NCI-H774 (cell line): ENCODE measurements at regions not wholly inside any gene's neighbourhood (a gene's known extent, or its start where the extent isn't known, plus 50 kb on each side); places are given as distances from the start of the nearest gene placed in this dataset.
A peak's percentile ranks its signal among the peaks of the same experiment; 100 is the strongest.

Experiments used
- DNase-seq: peaks from one replicate; lab custom pipeline; 2025; lab: John Stamatoyannopoulos, UW

DNA sequence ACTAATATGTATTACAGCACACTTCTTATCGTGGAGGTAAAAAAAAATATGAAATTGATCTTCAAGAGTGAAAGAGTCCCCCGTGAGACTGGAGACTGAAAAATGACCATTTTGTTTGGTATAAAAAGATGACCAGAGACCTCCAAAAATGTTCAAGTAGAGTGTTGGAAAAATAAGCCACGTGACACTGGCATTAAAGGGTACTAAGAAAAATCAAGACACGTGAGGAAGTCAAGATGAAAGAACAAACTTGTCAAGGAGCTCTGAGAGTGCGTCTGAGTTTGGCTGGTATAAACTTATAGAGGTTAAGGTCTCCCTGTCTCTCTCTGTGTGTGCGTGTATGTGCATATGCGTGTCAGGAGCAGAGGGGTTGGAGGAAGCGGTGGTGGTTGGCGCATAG is 362.7 kb upstream of the COBL start:
- DNase-seq: no peak

DNA sequence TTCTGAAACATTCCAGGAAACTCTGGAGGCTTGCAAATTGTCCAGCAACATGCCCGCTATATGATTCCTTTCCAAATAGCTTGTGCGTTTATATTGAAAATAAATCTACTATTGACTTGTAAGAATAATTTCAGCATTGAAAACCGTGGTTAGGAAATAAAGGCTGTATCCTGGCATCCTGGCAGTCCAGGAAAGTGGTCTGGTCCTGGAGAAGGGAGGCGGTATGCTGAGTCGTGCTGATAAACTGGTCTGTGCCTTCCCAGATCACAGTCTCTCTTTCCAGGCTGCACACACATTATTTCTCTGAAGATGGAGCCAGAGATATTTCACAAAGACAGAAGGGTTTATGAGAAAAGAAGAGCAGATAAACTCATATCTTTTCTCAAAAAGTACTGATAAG is 350.1 kb upstream of the COBL start:
- no peak for DNase-seq

DNA sequence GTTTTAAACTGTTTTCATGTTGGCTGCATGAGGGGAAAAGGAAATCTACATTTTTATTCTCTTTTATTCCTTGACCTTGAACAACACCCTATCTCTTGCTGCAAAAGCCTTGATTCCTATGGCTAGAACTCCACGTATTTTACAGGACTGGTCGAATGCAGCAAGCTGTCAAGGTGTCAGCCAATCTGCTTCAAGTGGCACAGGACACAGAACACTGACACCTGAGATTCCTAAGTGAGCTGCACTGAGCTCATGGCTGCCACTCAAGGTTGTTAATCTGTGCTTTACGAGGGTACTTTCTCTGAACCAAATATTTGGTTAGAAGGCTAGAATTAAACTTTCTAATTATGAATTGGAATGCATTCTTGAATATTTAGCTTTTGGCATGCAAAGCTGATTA is 349.7 kb upstream of the COBL start:
- no peak for DNase-seq

DNA sequence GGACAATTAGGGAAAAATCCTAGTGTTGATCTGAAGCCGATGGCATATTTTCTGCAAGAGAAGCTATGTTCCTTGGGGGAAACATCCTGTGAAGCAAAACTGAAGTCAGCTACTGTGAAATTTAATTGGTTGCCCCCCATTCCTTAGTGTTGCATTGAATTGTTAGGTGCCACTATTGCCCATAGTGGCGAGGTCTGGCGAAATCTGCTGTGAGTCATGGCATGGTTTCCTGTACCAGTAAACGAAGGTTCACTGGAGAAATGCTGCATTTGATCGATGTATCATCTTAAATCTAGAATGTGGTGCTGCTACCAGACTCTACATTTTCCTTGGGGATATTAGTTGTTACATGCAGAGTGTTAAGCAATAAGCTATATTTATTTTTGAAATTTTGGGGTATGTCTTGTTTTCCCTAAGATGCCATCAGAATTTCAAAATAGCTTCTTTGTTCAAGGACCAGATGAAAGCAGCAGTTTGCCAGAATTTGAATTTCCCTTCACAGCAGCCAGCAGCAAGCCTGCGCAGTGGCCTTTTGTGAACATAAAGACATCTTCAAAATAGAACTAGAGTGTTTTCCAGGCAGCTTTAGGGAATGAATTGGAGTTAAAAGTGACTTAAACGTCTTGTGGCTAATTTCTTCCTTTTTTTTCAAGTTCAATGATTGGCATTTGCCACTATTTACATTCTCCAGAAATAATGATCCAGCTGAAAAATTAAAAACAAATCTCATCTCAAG is 348.6 kb upstream of the COBL start:
- no peak for DNase-seq

DNA sequence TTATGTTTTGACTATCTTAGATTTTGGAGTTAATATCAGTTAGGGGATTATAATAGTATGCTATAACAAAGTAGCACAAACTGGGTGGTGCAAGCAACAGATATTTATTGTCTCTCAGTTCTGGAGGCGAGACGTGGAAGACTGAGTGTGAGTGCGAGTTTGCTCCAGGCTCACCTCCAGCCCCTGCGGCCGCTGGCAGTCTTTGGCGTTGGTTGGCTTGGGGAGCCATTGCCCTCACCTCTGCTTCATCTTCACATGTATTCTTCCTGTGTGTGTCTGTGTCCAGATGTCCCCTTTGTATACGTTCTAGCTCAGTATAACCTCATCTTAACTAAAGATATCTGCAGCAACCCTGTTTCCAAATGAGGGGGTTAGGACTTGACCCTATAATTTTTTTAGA is 343.9 kb upstream of the COBL start:
- no peak for DNase-seq

DNA sequence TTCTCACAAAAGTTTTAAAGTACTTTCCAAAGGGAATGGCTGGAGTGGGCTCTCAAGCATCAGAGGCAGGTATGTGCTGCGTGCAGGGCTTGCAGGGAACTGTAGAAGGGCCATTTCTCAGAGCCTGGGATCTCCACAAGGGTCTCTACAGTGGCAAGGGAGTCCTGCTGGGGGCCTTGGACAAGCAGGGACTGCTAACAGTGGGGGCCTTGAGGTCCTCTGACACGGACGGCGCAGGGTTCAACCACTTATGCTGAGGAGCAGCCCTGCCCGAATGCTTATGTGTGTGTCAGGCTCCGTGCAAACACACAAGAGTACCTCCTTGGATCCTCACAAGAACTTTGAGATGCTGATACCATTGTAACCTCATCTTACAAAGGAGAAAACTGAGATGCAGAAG is 342.1 kb upstream of the COBL start:
- no peak for DNase-seq

DNA sequence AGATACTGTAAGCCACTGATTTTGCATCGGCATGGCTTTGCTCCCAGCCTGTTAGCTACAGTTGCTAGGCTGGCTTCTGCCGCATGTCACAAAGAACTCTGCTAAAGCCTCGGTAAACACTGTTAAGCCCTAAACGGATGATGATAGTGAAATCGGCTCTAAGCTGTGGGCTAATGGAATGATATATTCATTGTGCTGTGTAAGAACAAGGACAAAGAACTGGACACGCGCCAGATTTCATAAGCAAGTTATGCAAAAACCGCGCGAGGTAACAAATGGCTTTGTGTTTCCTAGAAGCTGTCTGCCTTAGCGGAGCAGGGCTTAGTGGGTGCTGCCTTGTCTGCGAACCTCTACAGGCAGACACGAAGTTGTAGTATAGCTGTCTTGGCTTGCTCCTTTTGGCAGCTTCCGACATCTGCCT is 331.3 kb upstream of the COBL start:
- DNase-seq: peak; percentile 21

DNA sequence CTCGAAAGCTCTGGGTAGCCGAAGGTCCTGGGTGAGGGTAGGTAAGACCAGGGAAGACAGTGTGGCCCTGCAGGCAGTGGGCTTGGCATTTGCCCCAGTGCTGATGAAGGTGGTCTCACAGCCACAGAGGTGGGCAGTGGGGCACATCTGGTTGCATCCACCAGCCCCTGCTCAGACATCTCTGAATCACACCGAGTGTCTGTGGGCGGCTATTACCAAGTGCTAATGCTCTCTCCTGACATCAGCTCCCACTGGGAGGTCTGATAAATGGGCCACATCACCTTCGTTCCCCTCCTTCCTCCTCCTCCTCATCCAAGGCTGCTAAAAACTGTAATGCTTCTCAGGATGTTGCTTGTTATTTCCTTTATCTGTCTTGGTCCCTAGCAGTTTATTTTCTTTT is 330.9 kb upstream of the COBL start:
- DNase-seq: no peak

DNA sequence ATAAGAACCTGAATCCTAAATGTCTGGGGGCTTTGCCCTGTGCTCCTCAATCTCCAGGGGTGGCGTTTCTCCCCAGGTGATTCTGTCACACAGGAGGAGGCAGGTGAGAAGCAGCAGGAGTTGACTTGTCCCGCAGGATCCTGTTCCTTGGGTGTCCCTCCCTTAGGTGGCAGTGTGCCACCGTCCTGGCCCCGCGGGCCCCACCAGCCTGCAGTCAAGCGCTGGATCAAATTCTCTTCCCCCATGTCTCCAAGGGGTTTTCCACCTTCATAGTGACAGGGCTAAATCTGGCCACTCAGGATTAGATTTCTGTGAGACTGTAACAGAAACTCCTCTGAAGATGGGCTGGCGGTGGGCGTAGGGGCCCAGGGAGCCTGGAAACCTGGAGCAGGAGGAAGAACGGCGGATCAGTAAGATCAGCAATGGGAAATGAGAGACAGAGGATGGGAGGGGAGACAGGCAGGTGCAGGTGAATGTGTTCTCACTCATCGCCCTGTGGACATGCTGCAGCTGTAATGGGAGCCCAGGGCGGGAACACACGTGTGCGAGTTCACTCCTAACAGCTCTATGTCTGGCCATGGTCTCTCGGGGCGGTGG is 329.2 kb upstream of the COBL start:
- DNase-seq: no peak

DNA sequence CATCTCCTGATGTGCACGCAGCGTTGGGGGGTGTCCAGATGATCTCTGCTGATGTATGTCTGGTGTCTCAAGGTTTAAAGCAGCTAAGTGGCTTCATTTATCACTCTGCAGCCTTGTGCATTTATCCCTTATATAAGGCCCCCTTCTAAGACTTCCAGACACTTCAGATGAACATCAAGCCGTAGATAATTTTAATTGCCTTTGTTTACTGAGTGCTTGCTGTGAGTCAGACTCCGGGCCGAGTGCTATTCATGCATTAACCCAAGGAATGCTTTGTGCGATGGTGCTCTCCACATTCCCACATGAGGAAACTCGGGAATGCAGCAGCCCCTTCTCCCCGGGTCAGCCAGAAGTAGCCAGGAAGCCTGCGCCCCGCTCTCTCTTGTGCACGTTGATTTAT is 328.6 kb upstream of the COBL start:
- no peak for DNase-seq

DNA sequence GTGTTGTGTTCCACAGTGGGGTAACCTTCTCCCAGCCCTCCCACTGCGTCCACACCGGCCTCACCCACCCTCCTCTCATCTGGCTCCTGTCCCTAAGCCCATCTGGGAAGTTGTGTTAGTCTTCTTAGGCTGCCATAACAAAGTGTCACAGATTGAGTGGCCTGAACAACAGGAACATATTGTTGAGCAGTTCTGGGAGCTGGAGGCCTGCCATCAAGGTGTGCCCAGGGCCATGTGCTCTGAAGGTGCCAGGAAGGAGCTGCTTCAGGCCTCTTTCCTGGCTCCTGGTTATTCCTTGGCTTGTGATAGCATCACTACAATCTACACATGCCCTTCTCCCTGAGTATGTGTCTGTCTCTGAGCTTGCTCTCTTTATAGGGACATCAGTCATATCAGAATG is 327.6 kb upstream of the COBL start:
- DNase-seq: no peak

DNA sequence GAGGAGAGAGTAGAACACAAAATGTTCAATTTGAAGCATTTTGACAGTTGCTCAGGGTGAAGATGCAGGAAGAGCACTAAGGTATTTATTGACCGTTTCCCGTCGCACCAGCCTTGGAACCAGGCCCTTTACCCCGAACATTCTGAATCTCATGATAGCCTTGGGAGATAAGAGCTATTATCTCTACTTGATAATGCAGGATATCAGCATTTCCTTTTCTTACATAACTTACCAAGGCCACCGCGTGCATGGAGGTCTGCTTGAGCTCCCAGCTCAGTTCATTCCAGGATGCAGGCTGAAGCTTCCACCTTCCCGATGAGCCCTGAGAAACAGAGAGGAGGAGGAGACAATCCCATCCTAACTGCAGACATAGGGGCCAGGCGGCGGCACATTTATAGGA is 324.2 kb upstream of the COBL start:
- no peak for DNase-seq

DNA sequence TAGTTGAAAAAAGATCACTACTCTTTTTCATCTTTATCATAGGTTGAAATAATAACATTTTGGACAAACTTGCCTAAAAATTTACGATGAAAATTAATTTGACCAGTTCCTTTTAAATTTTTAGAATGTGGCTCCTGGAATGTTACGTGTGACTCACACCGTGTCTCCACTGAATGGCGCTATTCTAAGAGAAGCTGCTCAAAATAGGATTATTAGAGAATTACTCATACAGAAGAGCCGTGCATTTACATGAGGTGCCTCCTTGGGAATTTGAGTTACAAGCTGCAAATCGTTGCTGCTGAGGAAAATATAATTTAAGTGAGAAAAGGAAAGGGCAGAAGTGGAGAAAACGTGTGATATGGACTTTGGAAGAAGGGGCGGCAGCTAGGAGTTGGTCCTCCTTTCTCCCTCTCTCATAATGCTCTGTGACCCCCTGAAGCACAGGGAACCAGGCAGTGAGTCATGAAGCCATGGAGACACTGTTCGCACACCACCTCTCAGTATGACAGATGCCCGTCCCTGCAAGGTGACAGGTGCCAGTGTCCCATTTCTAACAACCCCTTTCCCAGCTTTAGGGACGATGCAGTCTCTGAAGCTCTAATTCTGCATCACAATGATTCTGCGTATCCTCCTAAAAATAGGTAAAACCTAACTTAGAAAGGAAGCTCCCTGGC is 323.2 kb upstream of the COBL start:
- DNase-seq: no peak

DNA sequence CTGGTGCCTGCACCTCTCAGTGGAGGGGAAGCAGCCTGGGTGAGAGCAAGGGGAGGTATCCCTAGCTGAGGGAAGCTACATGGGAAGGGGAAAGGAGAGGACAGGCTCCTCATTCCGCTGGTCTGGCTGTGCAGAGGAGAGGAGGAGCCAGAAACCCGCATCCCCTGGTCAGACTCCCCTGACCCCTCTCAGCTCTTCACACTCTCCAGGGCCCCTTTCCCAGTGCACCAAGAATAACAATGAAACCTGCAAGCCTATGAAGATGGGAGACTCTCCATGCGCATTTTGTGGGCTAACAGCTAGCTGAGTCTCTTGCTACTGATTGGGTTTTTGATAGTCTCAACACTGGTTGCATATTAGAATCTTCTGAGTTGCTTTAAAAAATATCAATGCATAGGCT is 319.9 kb upstream of the COBL start:
- no peak for DNase-seq

DNA sequence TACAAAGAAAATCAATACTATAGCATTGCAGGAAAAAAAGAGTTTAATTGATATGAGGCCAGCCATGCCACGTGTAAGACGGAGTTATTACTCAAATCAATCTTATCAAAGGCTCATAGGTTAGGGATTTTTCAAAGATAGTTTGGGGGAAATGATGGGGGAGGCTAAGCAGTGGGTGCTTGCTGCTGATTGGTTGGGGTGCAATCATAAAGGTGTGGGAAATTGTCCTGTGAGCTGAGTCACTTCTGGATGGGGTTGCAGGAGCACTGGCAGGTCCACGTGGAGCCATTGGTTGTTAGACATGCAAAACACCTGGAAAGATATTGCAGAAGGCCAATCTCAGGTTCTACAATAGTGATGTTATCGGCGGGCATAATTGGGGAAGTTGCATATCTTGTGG is 319.2 kb upstream of the COBL start:
- DNase-seq: no peak

DNA sequence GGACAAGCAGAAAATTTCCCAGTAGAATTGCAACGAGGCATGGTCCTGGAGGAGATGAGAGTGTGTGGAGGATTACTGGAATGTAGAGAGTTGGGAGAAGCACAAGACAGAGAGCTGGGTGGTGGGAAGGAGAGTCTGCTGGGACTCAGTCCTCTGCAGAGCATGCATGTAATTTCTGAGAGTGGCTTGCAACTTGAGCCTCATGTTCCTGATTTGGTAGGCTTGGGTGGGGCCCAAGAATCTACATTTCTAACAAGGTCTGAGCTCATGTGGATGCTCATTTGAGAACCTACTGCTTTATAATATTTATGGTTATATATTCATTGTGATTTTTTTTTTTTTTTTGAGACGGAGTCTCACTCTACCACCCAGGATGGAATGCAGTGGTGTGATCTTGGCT is 317.9 kb upstream of the COBL start:
- DNase-seq: no peak

DNA sequence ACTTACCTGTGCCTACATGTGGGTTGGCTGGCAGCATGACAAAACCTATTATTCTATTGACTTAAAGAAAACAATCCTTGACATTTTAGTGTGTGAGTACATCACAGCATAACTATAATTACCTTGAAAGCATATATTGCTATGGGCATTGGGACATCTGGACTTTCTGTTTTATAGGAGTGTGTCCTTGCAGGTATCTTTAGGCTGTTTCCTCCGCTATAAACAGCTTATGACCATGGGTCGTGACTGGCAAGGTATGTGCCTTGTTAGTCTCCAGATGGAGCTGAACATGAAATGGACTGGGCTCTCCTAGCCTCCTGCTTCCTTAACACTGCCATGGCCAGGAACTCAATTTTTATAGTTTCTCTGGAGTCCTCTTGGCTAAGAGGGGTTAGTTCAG is 317.4 kb upstream of the COBL start:
- no peak for DNase-seq

DNA sequence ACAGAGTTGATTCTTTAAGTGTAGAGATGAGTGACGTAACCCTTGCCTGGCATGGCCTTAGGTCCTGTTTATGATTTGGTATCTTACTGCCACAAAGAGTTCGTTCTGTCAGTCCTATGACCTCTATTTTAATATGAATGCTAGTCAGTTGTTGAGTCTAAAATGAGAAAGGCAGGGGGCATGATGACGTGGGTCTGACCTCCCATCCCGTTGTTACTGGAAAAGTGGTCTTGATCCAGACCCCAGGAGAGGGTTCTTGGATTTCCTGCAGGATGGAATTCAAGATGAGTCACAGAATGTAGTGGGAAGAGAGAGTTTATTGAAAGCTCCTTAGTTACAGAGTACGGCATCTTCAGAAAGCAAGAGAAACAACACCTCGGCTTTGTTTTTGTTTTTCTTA is 317.0 kb upstream of the COBL start:
- no peak for DNase-seq

DNA sequence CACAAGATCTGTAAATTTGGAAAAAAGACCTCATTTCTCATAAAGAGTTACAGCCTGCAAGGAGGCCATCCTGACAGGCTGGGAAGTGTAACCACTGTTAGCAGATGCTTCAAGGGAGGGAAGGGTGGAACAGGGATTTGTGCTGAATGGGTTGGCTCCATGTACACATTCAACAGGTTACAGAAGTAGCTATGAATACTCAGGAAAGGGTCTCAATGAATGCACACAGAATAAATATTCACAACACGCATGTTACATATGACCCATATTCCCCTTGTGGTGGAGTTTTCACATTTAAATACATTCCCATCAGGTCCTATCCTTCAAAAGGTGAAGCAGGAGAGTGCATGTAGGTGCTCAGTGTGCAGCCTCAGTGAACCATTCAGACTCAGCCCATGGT is 316.4 kb upstream of the COBL start:
- no peak for DNase-seq

DNA sequence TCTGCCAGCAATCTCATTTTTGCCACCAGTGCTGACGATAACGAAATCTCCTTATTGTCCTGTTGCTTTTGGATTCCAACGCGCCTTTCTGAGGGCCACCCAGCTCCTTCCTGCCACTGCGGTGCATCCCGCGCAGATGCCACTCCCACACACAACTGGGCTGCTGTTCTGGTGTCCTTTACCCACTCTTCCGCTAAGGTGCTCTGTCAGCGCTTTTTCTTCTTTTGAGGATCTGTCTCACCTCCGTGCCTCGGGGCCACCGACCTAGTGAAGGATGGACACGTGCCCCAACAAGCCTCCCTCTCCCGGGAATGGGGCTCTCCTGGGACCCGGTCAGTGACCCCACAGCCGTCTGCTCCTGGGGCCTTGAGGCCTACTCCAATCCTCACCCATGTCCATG is 314.3 kb upstream of the COBL start:
- no peak for DNase-seq

DNA sequence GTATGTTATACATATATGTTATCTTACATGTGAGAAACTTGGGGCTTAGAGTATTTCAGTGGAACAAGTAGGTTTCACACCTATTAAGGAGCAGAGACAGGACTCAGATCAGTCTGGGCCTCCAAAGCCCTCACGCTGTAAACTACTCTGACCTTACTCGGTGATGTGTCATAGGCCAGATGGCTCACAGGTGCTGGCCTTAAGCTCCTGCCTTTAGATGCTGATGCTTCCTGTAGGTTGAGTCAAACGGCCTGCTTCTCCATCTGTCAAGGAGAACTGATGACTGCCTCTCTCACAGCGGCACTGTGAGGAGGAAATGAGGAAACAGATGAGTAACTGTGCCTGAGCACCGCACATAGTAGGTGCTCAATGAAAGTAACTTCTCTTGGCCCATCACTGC is 312.6 kb upstream of the COBL start:
- DNase-seq: no peak

DNA sequence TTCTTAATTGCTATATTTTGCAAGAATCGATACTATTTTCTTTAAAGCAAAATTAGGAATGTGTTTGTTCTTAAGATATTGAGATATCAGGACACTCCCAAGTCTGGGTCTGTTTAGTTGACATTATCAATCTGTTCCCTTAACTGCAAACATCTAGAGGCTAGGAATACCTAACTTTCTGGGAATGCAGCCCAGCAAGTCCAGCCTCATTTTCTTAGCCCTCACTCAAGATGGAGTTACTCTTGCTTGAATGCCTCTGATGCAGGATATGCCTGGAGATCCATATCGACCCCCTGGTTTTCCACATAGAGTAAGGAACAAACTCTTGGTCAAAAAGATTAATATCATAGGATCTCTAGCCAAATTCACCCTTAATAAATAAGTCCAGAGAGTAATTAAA is 305.3 kb upstream of the COBL start:
- DNase-seq: no peak

DNA sequence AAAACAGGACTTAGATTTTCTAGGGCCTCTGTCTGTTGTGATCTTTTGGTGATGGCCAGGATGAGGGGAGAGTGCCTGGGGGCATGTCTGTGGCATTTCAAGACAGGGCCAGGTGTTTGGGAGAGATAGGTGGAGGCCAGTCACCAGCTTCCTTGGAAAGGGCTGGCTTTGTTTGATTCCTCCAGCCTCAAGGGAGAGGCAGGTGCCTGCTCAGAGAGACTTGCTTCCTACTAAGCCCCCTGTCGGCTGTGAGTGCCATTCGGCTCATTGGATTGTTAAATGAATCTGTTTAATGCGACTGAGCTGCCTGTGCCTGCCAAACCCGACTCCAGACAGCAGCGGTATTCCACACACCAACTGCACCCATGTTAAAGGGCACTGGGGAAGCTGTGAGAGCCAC is 304.1 kb upstream of the COBL start:
- DNase-seq: no peak

DNA sequence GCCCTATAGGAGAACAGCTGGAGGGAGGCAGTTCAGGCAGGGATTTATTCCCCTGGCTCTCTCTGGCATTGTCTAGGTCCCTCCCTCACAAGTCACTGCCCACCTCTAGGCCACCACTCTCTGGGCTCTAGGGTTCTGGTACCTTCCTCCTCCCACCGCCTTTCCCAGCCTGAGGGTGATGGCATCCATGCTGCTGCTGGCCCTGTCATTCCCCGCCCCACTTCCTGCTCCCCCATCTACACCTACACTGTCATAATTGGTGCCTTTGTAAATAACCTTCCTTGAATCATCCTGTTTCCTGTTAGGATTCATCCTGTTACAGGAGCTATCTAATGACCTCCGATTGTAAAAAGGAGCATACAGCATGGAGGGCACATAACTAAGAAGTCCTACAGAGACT is 303.3 kb upstream of the COBL start:
- no peak for DNase-seq
